AG04450 (cell line): ENCODE measurements at regions not wholly inside any gene's neighbourhood (a gene's known extent, or its start where the extent isn't known, plus 50 kb on each side); places are given as distances from the start of the nearest gene placed in this dataset.

ENCODE experiments used
- CTCF ChIA-PET: fragments of 300-600, 350-600 bp; formaldehyde crosslinking; extraction: SDS; loops from one replicate; lab custom pipeline; 2022; ENCODE audit warnings: antibody characterized with exemption, inconsistent platforms; lab: Charles Lee
- POLR2A ChIA-PET: fragments of 350-600 bp; formaldehyde crosslinking; extraction: SDS; loops from one replicate; lab custom pipeline; 2021; ENCODE audit warnings: antibody characterized with exemption, inconsistent platforms; lab: Yijun Ruan, JAX
- DNase-seq: peaks from one replicate; pipeline ENCODE4 v3.0.0-alpha.2; 2011; ENCODE audit warnings: low read depth, low spot score
- H3K27ac ChIP-seq: one replicate; pipeline ENCODE4 v1.5.1; 2012; ENCODE audit warnings: low read depth, low read length, control low read depth
- H3K27me3 ChIP-seq: one replicate; pipeline ENCODE4 v1.6.0; 2012; ENCODE audit warnings: low read length; ENCODE audit not compliant: control insufficient read depth, insufficient read depth
- H3K4me3 ChIP-seq: 2 replicates; pipeline ENCODE4 v1.5.1; 2011; ENCODE audit warnings: mild to moderate bottlenecking, low read depth, low read length, control low read depth
- H3K9me3 ChIP-seq: 2 replicates; pipeline ENCODE4 v1.5.1; 2012; ENCODE audit warnings: low read length; ENCODE audit not compliant: control insufficient read depth, insufficient read depth
- TF ChIP-seq, protein P1 (sequence below): IDR thresholded peaks from 2 replicates; pipeline ENCODE4 v1.5.1; 2011; ENCODE audit warnings: low read depth, low read length, control low read depth, inconsistent platforms

- H3K27me3 ChIP-seq: no peaks in the 10 kb centered on the region
- CTCF ChIA-PET: interaction anchor here (0.6 kb wide), 1 partner anchor 116 kb away, joined by 3 read pairs; no protein-coding TSS in a partner anchor
- TF ChIP-seq, protein P1, sequence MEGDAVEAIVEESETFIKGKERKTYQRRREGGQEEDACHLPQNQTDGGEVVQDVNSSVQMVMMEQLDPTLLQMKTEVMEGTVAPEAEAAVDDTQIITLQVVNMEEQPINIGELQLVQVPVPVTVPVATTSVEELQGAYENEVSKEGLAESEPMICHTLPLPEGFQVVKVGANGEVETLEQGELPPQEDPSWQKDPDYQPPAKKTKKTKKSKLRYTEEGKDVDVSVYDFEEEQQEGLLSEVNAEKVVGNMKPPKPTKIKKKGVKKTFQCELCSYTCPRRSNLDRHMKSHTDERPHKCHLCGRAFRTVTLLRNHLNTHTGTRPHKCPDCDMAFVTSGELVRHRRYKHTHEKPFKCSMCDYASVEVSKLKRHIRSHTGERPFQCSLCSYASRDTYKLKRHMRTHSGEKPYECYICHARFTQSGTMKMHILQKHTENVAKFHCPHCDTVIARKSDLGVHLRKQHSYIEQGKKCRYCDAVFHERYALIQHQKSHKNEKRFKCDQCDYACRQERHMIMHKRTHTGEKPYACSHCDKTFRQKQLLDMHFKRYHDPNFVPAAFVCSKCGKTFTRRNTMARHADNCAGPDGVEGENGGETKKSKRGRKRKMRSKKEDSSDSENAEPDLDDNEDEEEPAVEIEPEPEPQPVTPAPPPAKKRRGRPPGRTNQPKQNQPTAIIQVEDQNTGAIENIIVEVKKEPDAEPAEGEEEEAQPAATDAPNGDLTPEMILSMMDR: no peak
Observed at GRCh38 chr2:7625392-7626138, 708.4 kb downstream of the RNF144A start.

DNA sequence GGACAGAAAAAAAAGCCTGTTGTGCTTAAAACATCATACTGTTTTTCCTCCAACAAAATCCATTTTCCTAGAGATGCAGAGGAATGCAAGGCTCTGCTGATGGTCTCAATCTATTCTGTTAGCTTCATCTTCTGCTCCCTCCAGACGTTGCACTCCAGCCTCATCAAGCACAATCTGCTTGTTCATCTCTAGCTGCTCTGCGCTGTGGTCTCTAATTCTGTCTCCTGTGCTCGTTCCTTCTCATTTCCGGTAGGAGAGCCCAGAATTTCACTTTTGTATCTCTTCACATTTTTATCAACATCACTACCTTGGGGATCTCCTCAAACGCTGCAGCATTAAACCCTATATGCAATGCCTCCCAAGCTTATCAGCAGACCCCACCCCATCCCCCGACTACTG, 708.9 kb downstream of the RNF144A start:
- ChIA-PET POLR2A (no interaction called here), CTCF (interaction anchor here (0.6 kb wide), 1 partner anchor 116 kb away, joined by 3 read pairs; no protein-coding TSS in a partner anchor)
- no peaks in the 10 kb centered on the region for H3K9me3 ChIP-seq
- H3K4me3 ChIP-seq: no peak overlapping the region
- no peaks in the 10 kb centered on the region for H3K27me3 ChIP-seq
- no peak for DNase-seq
- H3K27ac ChIP-seq: no peak overlapping the region
- TF ChIP-seq, protein P1: no peak

More at GRCh38 chr2:7625392-7626138, 708.4 kb downstream of the RNF144A start:
- no peak overlapping the region for H3K27ac ChIP-seq
- H3K4me3 ChIP-seq: no peak overlapping the region
- no peaks in the 10 kb centered on the region for H3K9me3 ChIP-seq
- no peak for DNase-seq
- POLR2A ChIA-PET: no interaction called here

DNA sequence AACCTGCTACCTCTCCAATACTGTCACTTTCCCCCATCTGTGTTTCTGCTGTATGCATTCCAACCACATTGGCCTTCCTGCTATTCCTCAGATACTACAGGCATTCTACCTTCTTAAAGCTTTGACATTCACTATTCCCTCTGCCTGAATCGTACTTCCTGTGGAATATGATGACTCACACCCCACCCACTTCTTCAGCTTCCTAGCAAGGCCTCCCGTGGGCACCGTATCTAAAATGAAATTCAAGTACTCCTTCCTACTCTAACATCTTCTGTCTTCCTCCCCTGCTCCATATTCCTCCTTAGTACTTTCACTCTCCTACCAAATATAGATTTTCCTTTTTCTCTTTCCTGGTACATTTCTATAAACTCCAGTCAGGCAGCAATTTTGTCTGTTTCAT, 710.4 kb downstream of the RNF144A start:
- Histone ChIP-seq H3K9me3 (no peaks in the 10 kb centered on the region), H3K4me3 (no peak overlapping the region), H3K27me3 (no peaks in the 10 kb centered on the region), H3K27ac (no peak overlapping the region)
- DNase-seq: no peak
- ChIA-PET CTCF (no interaction called here), POLR2A (no interaction called here)
- TF ChIP-seq, protein P1: no peak

DNA sequence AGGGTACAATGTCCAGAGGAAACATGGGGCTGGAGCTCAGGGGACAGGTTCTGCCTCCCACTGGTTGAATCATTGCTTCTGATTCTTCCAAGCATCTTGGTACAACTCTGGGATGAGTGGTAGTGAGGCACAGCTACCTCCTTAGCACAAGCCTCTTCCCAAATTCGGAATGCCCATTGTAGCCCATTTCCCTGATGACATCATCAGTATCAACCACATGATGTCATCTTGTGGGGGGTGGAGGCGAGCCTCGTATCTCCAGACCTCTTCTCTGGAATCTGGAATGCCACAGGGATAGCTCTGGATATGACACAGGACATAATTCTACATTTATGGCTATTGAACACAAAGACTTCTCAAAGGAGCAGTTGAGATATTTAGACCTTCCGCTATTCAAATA, 715.2 kb downstream of the RNF144A start:
- CTCF ChIA-PET: no interaction called here
- TF ChIP-seq, protein P1: no peak

GRCh38 chr2:7633566-7634153, 716.4 kb downstream of the RNF144A start:
- TF ChIP-seq, protein P1: no peak
- CTCF ChIA-PET: no interaction called here
- Histone ChIP-seq H3K27me3 (no peaks in the 10 kb centered on the region), H3K9me3 (no peaks in the 10 kb centered on the region), H3K4me3 (no peak overlapping the region), H3K27ac (no peak overlapping the region)
- DNase-seq: no peak
- POLR2A ChIA-PET: no interaction called here

More for the DNA sequence above, 715.2 kb downstream of the RNF144A start:
- Histone ChIP-seq H3K27me3 (no peaks in the 10 kb centered on the region), H3K9me3 (no peaks in the 10 kb centered on the region), H3K27ac (no peak overlapping the region), H3K4me3 (no peak overlapping the region)
- POLR2A ChIA-PET: no interaction called here
- DNase-seq: no peak
